HG03025 (cell line): ENCODE measurements at regions not wholly inside any gene's neighbourhood (a gene's known extent, or its start where the extent isn't known, plus 50 kb on each side); places are given as distances from the start of the nearest gene placed in this dataset.
"Not testable (repeated sequence)": the region's sequence is repeated elsewhere in the genome, so short reads cannot be mapped to it uniquely, and the experiment has no call there.

Experiments used
- ATAC-seq: cut with Tn5 transposase; IDR thresholded peaks from one replicate; pipeline ENCODE4 v1.9.1; 2021; ENCODE audit warnings: mild to moderate bottlenecking, moderate library complexity; ENCODE audit not compliant: unreplicated experiment, low FRiP score

DNA sequence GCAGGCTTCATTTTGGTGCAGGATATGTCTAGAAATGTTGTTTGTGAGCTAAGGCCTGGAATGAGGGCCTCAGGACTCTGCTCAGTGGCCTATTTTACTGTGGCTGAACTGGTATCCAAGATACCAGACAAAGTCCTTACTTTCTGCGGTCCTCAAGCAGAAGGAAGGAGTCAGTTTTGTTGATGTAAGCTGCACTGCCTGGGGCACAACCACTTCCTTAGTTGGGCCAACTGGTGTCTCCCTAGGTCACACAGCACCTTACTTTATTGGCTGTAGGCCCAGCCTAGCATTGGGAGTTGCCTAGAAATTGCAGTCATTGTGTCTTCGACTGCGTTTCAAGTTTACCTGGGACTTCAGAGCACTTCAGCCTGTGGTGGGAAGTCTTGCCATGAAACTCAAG lies 1322.7 kb downstream of the AMY1C start:
- ATAC-seq, result no peak

DNA sequence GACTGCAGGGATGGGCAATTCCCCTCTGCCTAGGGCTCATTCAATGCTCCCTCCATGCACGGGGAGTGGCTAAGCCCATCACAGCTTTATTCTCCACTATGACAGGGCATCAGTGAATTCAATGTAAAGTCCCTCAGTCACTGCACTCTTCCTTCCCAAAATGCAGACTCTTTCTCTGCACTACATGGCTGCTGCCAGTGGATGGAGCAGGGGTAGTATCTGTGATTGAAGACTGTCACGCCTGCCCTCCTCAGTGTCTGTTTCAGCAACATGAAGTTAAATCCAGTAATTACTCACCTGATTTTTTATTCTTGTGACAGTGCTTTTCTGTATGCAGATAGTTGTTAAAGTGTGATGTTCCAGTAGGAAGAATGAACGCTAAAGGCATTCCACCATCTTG lies 1323.2 kb downstream of the AMY1C start:
- ATAC-seq, result no peak

DNA sequence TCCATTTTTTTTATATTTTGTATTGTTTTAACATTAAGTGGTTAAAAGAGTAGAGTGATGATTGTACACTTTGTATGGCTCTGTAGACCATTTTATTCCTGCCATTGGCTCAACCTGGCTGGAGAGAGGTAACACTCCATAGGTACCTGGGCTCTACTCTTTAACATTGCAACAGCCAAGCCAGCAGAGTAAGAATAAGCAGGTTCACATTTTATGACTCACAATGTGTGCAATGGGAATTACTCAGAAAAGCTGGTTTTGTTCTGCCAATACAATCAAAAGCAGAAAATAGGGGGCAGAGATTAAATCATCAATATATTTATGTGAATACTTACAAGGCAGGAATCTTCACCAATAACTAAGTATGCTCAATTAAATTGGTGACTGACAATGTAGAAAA lies 1324.0 kb downstream of the AMY1C start:
- ATAC-seq, result no peak

DNA sequence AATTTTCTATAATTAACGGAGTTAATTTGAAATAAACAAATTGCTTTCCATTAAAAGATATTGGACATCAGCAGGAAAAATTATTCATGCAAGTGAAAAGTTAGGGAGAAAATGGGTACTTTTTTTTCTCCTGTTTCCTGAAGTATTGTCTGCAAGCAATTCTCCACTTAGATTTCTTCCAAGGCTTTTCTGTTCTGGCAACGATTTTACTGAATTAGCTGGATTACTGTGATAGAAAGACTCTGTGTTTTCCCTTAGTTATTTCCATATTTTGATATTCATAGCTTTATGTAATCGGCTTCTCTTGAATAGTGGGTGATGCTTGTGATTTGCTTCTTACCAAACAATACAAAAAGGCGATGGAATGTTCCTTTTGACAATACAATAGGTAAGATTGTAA lies 1333.9 kb downstream of the AMY1C start:
- no peak for ATAC-seq

DNA sequence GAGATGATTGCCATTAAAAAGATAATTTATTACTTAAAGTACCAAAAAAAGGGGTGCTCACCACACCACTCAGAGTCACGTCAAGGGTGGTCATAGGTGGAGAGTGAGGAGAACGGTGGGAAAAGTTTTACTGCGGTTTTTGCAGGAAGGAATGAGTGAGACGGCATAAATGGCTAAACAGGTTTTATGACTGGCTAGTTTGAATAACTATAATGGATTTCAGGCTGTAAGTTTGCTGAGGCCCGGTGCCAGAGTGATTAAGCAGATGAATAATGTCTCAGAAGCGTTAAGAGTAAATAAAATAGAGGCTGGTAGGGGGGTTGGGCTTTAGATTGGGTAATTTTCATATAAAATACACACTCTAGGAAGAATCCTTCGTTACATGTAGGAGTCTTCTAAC lies 1337.8 kb downstream of the AMY1C start:
- ATAC-seq, result no peak

DNA sequence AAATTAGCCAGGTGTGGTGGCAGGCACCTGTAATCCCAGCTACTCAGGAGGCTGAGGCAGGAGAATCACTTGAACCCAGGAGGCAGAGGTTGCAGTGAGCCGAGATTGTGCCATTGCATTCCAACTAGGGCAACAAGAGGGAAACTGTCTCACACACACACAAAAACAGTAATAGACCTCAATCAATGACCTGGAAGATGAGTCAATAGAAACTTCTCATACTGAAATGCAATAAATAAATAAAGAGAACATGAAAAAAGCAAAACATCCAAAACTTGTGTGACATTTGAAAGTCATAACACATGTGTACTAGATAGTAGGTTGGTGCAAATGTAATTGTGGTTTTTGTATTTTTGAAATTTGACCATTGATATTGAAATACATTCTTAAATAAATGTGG lies 1338.5 kb downstream of the AMY1C start:
- ATAC-seq, result no peak

DNA sequence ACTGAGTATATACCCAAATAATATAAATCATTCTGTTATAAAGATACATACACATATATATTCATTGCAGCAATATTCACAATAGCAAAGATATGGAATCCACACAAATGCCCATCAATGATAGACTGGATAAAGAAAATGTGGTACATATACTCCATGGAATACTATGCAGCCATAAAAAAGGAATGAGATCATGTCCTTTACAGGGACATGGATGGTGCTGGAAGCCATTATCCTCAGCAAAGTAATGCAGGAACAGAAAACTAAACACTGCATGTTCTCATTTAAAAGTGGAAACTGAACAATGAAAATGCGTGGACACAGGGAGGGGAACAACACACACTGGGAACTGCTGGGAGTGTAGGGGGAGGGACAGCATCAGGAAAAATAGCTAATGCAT lies 1344.2 kb downstream of the AMY1C start:
- ATAC-seq, result not testable (repeated sequence)

DNA sequence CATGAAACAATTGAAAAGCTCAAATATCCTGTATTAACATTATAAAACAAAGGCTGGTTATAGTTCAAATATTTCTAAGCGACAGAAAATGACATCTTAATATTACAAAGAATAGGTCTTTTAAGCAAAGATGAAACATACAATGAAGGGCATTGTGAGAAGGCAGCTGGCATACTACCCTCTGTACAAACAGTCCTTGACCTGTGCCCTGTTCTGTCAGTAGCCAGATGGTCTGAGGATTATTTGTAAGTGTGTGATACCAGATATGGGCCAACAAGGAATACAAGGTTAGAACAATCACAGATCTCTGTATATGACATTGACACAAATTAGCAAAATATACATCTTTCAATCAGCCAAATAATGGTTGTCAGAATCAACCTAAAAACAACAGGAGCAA lies 1350.4 kb downstream of the AMY1C start:
- no peak for ATAC-seq

DNA sequence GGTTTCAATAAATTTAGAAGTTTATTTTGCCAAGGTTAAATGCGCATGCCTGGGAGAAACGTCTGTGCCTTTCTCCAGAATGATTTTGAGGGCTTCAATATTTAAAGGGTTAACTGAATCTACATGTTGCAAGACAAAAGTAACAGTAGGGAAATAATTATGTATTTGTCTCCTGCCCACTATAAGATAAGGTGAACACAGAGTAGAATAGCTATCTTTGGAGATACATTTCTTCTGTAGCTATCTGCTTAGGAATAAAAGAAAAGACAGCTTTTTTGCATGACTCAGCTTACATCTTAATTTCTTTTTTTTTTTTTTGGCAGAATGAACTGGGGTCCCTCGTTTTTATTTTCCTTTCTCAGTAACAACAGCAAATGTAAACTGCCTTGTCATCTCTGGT lies 1351.6 kb downstream of the AMY1C start:
- ATAC-seq, result no peak

DNA sequence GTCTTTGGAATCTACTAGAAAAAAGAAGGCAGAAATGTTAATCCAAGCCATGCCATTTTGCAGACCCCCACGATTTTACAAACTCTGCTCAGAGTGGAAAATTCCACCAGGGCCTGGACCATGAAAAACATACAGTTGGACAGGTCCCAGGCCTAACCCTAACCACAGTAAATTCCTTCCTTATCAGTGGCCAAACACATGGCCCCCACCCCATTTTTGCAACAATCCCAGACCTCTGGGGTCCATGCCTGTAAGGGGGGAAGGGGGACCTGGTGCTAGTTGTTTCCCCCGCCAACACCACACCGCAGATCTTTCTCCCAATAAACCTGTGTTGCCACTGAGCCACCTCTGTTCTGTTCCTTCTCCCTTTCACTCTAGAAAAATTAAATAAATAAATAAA lies 1352.7 kb downstream of the AMY1C start:
- ATAC-seq, result no peak

DNA sequence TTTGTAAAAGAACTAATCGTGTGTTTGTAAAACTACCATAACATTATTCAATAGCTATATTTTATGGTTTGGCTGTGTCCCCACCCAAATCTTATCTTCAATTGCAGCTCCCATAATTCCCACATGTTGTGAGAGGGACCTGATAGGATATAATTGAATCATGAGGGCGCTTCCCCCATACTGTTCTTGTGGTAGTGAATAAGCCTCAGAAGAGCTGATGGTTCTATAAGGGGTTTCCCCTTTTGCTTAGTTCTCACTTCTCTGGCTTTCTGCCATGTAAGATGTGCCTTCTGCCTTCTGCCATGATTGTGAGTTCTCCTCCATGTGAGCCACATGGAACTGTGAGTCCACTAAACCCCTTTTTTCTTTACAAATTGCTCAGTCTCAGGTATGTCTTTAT lies 1372.3 kb downstream of the AMY1C start:
- no peak for ATAC-seq

DNA sequence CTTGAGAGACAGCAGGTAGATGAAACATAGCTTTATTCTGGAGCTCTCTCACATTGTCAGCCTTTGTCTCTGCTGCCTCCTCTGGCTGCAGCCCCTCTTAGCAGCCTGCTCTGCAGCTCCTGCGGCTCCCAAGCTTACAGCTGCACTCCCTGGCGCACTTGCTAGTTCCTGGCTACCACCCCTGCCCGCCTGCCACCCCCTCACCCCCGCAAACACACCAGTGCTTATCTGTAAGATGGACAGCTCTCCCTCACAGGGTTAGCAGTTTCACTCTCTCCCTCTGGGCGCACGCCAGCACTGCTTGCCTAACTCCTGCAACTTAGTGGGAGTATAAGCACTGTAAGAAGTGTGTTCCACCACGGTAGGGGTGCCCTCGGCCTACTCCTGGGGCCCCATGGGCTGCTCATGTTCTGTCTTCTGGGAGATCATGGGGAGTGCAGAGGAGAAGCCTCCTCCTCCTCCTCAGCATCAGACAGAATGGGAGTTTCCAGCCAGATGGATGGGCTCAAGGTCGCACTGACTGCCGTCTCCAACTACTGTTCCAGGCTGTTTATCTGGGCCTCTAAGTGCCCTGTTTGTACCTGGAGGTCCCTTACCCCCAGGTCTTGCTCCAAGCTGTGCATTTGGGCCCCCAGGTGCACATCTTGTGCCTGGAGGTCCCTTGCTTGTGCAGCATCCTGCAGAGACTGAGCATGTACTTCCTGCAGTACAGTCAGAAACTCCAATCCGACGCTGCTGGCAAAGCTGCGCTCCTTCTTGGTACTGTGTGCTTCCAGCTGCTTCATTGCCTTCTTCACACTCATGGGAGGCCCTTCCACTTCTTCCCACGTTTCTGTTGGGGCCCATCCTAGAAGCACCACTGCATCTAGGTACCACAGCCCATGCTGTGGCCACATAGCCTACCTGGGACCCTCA lies 1388.1 kb downstream of the AMY1C start:
- ATAC-seq, result no peak

DNA sequence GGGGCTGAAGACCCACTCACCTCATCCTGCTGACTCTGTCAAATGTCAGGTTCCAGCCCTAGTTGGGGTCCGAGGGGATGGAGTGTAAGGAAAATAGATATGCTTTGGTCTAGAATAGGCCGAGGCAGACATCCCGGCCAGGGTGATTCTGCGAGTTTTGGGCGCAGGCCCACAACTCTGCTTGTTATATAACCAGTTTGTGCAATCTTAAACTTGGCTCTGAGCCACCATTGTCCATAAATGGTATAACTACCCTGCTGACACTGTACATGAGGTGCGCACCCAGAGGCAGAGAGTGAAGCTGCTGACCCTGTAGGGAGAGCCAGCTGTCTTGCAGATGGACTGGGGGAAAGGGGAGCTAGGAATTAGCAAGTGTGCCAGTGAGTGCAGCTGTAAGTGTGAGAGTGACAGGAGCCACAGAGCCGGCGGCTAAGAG lies 1388.8 kb downstream of the AMY1C start:
- ATAC-seq, result no peak

DNA sequence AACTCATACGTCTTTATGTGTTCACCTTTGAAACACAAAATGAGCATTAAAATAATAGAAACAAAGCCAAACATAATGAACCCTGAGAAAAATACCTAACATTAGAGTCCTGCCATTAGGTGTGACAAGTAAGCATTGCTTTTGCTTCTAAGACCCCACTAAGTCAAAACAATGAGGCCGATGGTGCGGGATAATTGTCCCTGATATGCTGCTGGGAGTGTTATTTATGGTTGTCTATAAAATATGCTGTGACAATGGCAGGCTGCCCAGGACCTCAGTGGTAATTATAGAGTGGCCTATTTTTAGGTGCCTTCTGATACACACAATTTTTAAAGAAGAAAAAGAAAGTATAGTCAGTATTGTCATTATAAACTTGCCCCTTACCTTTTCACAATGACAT lies 1423.1 kb downstream of the AMY1C start:
- ATAC-seq, result no peak

DNA sequence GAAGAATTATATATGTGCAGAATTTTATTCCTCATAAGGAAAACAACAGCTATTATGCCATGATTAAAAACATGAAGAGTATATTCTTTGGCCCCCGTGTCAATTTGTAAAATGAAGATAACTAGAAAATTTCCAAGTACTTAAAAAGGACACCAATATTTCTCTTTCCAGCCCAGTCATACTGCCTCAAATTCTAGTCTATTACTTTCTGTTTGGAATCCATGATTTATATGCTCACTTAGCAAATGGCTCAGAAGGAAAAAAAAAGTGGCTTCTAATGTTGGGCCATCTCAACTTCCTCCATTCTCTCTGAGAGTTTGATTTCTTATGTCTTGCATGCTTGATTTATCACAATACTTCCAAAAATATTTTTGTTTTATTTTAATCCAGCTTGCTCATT lies 1431.1 kb downstream of the AMY1C start:
- ATAC-seq, result no peak

DNA sequence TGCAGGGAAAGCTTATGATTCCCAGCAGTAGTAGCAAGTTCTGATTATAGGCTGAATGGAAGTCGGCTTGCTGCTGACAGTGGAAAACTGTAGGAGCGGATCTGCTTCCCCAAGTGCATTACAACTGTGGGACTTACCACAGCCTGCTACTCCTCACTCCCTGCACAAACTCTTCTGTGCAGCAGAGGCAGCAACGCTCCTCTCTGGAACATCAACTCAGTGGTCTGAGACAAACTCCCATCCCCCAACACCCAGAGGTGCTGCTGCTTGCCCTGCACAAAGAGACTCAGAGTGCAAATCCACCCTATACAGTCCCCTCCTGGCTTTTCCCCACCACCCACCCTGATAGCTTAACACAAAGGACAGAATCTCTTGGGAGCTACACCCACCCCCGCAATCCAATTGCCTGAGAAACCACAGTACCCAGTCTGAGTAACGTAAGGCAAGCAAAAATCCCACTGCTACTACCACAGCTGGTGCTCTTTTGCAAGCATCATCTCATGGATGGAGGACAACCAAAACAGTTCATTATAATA lies 1455.2 kb downstream of the AMY1C start:
- no peak for ATAC-seq

DNA sequence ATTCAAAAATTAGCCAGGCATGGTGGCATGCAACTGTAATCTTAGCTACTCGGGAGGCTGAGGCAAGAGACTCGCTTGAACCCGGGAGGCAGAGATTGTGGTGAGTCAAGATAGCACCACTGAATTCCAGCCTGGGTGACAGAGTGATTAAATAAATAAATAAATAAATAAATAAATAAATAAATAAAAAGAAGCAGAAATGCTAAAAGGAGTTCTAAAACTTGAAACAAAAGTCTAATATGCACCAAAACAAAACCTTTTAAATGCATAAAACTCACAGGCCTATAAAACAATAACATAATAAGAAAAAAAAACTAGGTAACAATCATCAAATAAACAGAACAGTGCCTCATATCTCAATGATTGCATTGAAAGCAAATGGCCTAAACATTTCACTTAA lies 1458.9 kb downstream of the AMY1C start:
- ATAC-seq, result no peak

DNA sequence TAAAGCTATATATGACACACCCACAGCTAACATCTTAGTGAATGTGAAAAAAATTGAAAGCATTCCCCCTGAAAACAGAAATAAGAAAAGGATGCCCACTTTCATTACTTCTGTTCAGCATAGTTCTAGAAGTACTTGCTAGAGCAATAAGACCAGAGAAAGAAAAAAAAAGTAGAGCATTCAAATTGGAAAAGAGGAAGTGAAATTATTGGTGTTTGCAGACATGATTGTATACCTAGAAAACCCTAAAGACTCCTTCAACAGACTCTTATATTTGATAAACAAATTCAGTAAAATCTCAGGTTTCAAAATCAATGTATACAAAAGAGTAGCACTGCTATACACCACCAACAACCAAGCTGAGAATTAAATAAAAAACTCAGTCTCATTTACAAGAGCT lies 1461.0 kb downstream of the AMY1C start:
- ATAC-seq, result no peak

DNA sequence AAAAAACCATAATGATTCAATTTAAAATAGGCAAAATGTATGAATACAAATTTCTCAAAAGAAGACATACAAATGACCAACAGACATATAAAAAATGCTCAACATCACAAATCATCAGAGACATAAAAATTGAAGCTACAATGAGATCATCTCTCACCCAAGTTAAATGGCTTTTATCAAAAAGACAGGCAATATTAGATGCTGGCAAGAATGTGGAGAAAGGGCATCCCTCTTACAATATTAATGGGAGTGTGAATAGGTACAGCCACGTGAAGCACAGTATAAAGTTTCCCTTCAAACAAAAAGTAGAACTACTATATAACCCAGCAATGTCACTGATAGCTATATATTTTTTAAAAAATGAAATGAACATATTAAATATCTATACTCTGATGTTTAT lies 1481.7 kb downstream of the AMY1C start:
- ATAC-seq, result no peak

DNA sequence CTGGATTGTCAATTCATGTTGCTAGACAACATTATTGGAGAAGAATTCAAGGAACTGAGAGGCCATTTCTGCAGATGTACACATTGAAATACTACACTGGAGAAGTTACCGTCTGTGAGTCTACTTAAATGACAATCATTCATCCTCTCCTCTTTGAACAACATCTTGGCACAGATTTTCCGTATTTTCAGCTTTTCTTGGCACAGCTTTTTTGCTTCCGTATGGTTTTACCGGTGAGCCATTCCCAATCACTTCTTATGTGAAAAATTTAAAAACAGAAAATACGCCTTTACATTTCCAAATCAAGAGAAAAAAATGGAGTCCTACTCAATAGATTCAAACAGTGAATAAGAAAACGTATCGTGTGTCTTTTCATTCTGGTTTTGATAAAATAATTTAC lies 1493.7 kb downstream of the AMY1C start:
- no peak for ATAC-seq

DNA sequence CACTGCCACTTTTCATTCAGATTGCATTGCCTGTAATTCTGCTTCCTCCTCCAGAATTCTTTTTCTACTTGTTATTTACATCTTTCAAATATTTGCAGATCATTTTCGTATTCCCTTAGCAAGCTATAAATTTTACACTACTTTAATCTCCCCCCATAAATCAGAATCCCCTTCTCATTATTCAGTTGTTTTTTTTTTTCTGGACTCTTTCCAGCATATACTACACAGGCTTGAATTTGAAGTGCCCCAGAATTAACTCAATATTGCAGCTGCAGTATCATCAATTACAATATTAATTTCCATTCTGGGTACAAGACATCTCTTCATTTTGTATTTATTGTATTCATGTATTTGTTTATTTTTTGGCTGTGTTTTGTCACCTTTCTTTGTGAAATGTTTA lies 1494.3 kb downstream of the AMY1C start:
- no peak for ATAC-seq

DNA sequence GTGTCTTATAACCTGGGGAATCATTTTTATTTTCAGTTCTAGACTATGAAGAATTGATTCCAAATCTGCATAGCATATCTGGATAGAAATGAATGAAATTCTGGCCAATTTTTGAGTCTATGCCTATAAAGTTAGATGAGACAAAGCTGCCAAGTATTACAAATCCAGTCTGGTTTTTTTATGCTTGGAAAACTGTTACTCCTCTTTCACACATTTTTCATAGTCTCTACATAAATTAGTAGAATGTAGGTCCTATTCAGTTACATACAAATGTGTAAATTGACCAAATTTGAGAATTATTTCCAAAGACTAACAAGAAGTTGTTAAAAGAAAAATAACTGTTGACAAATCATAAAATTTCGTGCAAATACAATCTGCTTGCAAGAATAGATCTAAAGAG lies 1505.2 kb downstream of the AMY1C start:
- ATAC-seq, result no peak
